GM23338 (cell line): ENCODE measurements at regions not wholly inside any gene's neighbourhood (a gene's known extent, or its start where the extent isn't known, plus 50 kb on each side); places are given as distances from the start of the nearest gene placed in this dataset.

Source experiments
- CREB1 ChIP-seq: fragments of 250-450 bp; sonication (Bioruptor Pico); IDR thresholded peaks from 2 replicates; pipeline ENCODE4 v1.5.0; 2020; ENCODE audit warnings: low read depth, mild to moderate bottlenecking, moderate library complexity
- CTCF ChIP-seq, 2 experiments: fragments of 200-600 bp in 1 of 2; sonication (generic) in 1 of 2; conservative IDR thresholded peaks; 2 replicates each; pipeline versions ENCODE4 v1.5.1 to v1.6.1; 2016 to 2017; ENCODE audit warnings: antibody characterized with exemption in 2 of 2, low read depth in 2 of 2, mild to moderate bottlenecking in 2 of 2, moderate library complexity in 1 of 2
- ETS1 ChIP-seq: IDR thresholded peaks from 2 replicates; pipeline ENCODE4 v1.6.1; 2016; ENCODE audit warnings: antibody characterized with exemption
- EZH2 ChIP-seq: fragments of 200-600 bp; sonication (generic); IDR thresholded peaks from one replicate; pipeline ENCODE4 v1.8.0; 2017; ENCODE audit warnings: antibody characterized with exemption, mild to moderate bottlenecking, low read depth; ENCODE audit not compliant: unreplicated experiment
- EZH2phosphoT487 ChIP-seq: fragments of 200-600 bp; sonication (generic); IDR thresholded peaks from one replicate; pipeline ENCODE4 v1.8.1; 2018; ENCODE audit warnings: antibody characterized with exemption; ENCODE audit not compliant: unreplicated experiment
- JUNB ChIP-seq: IDR thresholded peaks from one replicate; pipeline ENCODE4 v1.6.1; 2016; ENCODE audit warnings: antibody characterized with exemption; ENCODE audit not compliant: unreplicated experiment
- NANOG ChIP-seq: IDR thresholded peaks from 2 replicates; pipeline ENCODE4 v1.6.1; 2016; ENCODE audit warnings: antibody characterized with exemption, borderline replicate concordance
- POLR2AphosphoS5 ChIP-seq: IDR thresholded peaks from 2 replicates; pipeline ENCODE4 v1.6.1; 2016; ENCODE audit warnings: antibody characterized with exemption, low read depth
- REST ChIP-seq: IDR thresholded peaks from one replicate; pipeline ENCODE4 v1.6.1; 2018; ENCODE audit warnings: antibody characterized with exemption; ENCODE audit not compliant: unreplicated experiment
- STAT1 ChIP-seq: IDR thresholded peaks from one replicate; pipeline ENCODE4 v1.6.1; 2016; ENCODE audit warnings: antibody characterized with exemption; ENCODE audit not compliant: unreplicated experiment
- ZNF114 ChIP-seq: fragments of 250-450 bp; sonication (Bioruptor Pico); IDR thresholded peaks from 2 replicates; pipeline ENCODE4 v1.5.0; 2020; ENCODE audit warnings: mild to moderate bottlenecking, moderate library complexity
- ZNF331 ChIP-seq: fragments of 250-450 bp; sonication (Bioruptor Pico); IDR thresholded peaks from 2 replicates; pipeline ENCODE4 v1.5.0; 2020; ENCODE audit warnings: low read depth, mild to moderate bottlenecking, moderate library complexity
- ZNF462 ChIP-seq: fragments of 250-450 bp; sonication (Bioruptor Pico); IDR thresholded peaks from 2 replicates; pipeline ENCODE4 v1.5.0; 2020; ENCODE audit warnings: mild to moderate bottlenecking, moderate library complexity

- TF ChIP-seq CTCF (conservative IDR thresholded peaks at IDR 0.05; ENCODE audit: low read depth in 2 of 2) (no peak), EZH2 (no peak), POLR2AphosphoS5 (no peak), REST (no peak), JUNB (no peak), STAT1 (no peak), CREB1 (CRISPR knock-in tag) (no peak), ETS1 (no peak), EZH2phosphoT487 (no peak), ZNF462 (CRISPR knock-in tag) (no peak), NANOG (no peak), ZNF114 (CRISPR knock-in tag) (no peak), ZNF331 (CRISPR knock-in tag) (no peak)
Measured at GRCh38 chr3:102909904-102910303, 475.1 kb downstream of the ZPLD1 start.
